Midbrain (tissue), 1 donor: ENCODE measurements at regions not wholly inside any gene's neighbourhood (a gene's known extent, or its start where the extent isn't known, plus 50 kb on each side); places are given as distances from the start of the nearest gene placed in this dataset.
A peak's percentile ranks its signal among the peaks of the same experiment; 100 is the strongest.
"Not testable (repeated sequence)": the region's sequence is repeated elsewhere in the genome, so short reads cannot be mapped to it uniquely, and the experiment has no call there.

Experiments
- DNase-seq: peaks from one replicate; lab custom pipeline; 2025; lab: John Stamatoyannopoulos, UW

DNA sequence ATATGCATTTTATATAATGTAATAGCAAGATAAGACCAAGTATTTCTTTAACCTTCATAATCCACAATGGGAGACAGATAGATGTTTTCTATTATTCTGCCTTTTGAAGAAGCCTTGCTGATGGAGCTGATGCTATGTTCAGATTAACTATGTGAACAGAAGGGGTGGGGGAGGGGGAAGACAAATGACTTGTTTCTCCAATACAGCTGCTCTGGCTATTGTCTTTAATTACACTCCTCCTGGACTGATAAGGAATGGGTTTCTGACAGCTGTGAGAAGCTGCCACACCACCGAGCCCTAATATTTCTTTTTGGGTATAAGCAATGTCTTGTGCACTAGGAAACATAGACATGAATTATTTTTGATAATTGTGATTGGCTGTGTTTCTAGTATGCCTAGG is 62.0 kb downstream of the CAVIN4 start:
- DNase-seq = no peak

GRCh38 chr9:100640447-100641050 is 62.7 kb downstream of the CAVIN4 start:
- no peak for DNase-seq

DNA sequence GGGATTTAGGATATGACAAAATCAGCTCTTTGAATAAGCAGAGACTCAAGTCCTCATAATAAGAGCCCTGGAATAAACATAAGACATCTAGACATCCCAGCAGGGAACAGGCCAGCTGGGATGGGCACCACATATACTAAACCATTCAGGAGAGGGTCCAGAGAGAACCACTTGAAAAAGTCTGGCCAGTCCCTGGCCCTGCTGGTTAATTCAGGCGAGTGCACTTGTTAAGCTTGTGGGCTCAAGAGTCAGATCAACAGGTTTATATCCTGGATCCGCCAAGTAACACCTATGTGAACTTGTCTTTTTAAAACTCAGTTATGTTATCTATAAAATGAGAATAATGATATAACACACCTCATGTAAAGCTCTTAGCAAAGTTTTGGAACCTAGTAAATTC is 63.3 kb downstream of the CAVIN4 start:
- no peak for DNase-seq

DNA sequence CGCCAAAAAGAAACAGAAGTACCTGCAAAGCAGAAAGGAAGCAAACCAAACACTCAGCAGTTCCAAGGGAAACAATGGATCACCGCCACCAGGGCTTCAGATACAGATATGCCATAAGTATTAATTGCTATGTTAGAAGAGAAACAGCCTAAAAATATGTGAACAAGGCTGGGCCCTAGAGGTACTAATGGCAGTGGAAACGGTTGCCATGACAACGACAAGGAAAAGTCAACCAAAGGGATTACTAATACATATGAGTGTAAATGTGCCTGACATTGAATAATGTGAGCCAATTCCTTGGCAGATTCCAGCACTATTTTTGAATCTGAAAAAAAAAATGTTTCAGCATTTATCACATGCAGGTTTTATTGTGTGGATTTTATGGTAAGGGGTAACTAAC is 75.0 kb downstream of the CAVIN4 start:
- DNase-seq = no peak

DNA sequence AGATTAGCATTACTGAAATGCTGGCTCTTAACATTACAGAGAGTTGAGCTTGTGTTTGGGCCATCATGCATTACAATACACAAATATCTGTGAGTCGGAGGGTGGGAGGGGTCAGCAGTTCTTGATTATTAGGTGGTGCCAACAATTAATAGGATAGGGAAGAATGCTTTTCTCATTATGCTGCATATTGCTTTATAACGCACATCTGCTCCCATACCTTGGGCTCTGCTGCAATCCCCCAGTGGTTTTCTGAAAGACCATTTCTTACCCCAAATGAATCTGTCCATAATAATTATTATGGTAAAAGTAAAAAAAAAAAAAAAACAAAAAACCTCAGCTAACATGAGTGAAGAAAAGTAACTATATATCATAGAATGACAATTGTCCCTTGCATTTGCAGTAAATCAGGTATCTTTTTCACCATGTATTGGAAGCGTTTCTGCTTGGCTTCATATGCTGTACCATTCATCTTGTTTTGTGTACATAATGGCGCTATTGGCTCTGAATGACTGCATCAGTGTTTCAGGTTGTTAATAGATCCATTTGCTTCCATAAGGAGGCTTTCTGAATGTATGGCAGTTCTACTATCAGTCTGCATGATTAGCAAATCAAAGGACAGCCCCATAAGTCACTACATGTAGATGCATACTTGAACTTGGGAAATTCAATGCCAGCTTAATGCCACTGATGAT is 75.9 kb downstream of the CAVIN4 start:
- DNase-seq = no peak

- DNase-seq = not testable (repeated sequence)
Observed at GRCh38 chr9:100656851-100657250, 79.0 kb downstream of the CAVIN4 start.

DNA sequence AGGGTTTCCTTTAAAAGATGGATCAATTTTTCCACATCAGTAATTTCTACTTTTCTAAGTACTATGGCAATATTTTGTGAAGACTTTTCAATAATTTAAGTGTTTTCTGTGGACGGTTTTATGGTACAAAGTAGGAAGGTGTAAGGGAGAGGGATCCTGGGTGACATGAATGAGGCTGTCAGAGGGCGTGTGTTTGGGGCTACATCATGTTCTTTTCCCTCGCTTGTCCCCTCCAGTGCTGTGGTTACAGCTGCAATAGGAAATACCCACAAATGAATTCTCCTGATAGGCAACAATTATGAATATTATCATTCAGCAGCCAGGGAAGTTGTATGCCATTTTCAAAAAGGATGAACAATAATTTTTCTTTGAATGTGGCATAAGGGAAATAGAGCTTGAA is 83.8 kb downstream of the CAVIN4 start:
- DNase-seq = no peak

DNA sequence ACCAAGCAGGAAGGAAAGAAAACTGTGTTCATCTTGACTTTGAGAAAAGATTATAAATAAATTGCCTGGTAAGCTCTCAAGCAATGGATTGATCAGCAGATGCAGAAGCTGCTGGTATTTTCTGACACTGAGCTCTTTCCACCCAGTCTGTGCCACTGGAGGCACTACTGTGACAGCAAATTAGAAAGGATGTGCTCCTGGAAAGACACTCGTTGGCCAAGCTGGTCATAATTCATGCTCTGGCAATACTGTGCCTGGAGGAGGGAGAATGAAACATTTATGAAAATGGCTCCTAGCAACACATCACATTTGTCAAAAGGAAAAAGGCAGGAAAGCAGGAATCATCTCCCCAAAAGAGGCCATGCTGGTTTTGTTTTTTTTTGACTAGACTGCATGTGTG is 84.2 kb downstream of the CAVIN4 start:
- DNase-seq = no peak

DNA sequence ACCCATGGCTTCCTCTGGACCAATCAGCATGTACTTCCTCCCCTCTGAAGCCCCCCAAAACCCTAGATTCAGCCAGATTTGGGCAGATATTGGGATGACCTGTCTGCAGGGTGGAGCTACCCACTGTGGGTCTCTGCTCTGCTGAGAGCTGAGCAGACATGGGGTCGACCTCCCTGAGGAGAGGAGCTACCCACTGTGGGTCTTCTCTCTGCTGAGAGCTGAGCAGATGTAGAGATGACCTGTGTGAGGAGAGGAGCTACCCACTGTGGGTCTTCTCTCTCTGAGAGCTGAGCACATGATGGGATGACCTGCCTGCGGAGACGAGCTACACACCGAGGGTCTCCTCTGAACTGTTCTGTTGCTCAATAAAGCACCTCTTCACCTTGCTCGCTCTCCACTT is 89.6 kb downstream of the CAVIN4 start:
- no peak for DNase-seq

GRCh38 chr9:100668024-100668423 is 90.1 kb downstream of the CAVIN4 start:
- no peak for DNase-seq

GRCh38 chr9:100669968-100670367 is 92.1 kb downstream of the CAVIN4 start:
- DNase-seq = no peak

DNA sequence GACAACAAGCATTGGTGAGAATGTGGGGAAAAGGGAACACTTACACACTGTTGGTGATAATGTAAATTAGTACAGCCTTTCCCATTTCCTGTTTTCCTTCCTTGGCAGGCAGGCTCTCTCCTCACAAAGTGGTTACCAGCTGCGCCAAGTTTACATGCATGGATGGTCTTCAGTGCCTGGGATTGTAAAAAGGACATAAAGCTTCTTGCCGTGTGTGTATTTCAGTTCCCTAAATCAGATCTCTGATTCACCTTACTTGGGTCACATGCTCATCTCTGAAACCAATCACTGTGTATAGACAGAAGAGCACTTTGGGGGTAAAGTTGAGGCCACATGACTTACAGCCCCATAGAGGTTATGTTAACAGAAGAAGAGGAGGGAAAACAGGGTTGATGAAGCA is 92.8 kb downstream of the CAVIN4 start:
- DNase-seq = no peak

DNA sequence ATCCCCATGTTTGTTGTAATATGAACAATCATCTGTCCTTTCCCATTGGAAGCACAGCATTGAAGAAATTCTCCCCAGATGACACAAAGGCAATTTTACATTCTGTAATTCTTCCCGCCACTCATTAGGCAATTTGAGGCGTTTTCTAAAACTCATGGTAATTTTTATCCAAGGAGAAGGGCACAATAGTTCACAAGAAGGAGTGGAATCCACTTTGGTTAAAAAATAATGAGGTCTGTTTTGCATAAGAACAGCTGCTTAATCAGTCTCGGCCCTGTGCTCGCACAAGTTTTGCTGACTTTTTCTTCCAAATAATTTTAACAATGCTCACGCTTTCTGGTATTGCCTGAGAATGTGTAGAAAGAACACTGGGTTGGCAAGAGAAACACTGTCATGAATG is 94.0 kb downstream of the CAVIN4 start:
- DNase-seq = no peak

GRCh38 chr9:100673249-100673648 is 95.4 kb downstream of the CAVIN4 start:
- DNase-seq = no peak

DNA sequence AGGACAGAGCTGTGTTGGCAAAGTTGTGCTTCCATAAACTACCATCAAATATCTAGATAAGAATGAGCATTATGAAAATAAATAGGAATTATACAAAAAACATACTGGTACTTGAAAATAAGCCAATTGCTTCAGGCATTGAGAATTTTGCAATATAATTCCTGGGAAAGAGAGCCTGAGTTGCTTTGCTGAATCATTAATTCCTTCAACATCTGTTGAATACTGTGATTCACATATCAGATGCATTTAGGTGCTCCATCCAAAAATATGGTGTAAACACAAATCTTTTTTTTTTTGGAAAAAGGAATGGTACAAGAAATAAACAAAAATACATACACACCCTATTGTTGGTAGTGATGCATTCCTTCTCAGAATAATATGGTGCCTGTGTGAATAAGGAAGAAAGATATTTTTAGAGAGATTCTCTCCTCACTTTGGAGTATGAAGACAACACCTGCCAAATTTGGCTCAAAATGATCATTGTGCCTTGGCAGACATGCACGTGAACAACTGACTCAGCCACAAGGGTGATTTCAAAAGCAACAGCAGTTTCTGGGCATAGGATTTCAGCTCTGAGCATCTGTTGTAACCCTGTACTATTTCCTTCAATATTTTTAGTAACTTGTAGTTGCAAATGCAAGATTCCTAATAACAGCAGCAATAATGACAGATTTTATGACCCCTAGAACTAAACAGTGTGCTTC is 96.7 kb downstream of the CAVIN4 start:
- no peak for DNase-seq

DNA sequence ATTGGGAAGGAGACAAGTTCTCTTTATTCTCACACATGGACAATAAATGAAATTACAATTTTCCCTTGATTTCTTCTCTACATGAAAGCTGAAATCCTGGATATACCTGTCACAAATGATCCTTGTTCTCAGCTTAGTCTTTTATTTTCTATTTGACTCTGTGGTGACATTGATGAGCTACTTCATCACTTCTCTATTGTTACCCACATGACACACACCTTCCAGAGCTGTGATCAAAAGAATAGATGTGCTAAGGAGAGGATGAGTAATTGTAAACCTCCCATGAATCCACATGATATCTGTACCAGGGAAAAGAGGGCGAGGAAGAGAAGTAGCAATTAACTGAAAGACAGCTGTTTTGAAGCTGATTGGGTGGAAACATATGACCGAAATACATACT is 102.0 kb downstream of the CAVIN4 start:
- DNase-seq = no peak

- no peak for DNase-seq
Observed at GRCh38 chr9:100686420-100686819, 108.5 kb downstream of the CAVIN4 start.

DNA sequence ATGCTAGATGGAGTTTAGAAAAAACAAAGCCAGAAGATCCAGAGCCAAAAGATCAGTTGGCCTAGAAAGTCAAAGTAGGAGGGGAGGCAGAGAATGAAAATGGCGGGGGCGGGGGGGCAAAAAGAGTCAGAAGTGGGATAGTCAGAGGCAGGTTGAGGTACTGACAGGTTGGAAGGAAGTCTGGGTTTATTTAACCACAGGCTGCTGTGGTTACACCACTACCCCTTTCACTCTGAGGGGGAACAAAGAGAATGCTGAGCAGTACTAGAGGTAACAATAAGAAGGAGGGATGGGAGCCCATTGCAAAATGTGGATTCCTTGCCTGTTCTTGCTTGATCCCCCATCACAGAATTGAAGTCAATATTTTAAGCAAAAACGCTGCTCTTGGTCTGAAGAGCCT is 111.8 kb downstream of the CAVIN4 start:
- no peak for DNase-seq

DNA sequence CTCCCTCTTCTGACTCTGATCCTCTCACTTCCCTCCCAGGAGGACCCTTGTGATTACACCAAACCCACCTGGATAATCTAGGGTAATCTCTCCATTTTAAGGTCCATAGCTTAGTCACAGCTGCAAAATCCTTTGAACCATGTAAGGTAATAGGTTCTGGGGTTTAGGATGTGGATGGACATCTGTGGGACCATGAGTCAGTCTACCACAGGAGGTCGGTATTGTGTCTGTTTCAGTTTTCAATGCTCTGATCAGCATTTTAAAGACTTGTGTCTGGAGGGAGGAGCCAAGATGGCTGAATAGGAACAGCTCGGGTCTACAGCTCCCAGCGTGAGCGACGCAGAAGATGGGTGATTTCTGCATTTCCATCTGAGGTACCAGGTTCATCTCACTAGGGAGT is 112.6 kb downstream of the CAVIN4 start:
- no peak for DNase-seq

DNA sequence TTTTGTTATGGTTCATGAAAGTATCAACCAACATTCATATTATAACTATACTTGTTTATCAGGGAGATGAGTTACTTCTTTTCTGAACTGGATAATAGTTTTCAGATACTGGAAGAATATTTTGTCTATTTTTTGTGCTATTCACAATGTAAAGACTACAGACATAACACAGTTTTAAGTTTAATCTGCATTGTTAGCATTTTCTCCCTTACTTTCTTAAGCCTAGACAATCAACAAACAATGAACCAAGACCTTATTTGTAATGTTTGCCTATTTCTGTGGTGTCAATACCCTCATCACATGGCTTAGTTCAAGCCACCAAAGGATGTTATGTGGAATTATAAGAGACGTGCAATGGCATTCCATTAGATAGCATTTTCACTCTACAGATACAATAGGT is 119.5 kb downstream of the CAVIN4 start:
- DNase-seq = no peak

DNA sequence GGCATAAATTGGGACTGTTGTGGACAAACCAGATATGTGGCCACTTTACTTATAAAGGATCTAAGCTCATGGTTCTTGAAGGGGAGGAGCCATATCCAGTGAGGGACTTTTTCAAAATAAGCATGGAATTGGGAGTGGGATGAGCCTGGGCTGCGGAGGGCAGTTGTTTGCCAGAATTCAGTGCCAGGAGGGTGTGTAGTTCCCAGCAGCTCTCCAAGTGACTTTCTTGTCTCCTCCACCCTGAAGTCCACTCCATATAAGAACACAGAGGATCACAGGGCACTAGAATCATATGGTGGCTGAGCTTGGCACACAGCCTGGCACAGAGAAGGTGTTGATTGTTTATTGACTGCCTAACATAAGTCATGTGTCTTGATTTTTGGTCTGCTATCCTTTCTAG is 121.1 kb downstream of the CAVIN4 start:
- no peak for DNase-seq

- DNase-seq = no peak
Observed at GRCh38 chr9:100699668-100700067, 121.8 kb downstream of the CAVIN4 start.

DNA sequence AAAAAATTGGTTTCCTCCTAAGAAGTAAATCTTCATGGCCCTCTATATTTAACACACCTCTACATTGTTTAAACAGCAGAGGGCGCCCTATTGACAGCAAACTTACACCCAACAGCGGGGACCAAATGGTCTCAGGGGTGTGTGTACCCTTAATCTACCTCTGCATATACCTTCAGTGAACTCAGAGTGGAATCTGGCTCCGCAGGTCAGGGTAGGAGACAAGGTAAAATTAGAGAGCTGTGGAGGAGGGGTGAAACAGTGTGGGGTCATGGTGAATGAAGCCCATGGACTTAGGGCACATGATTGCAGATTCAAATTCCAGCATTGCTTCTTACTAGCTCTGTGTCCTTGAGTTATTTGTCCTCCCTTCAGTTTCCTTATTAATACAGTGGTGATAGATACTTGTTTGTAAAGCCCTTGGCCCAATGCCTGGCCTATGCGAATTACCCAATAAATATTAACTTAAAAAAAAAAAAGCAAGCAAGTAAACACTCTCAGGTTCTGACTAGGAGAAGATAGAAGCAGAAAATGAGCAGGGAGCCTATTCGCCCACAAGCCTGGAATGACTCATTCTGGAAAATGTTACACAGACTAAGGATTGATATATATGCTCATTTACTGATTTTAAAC is 122.9 kb downstream of the CAVIN4 start:
- DNase-seq = peak; percentile 20
